GM19193 (cell line): ENCODE measurements at regions not wholly inside any gene's neighbourhood (a gene's known extent, or its start where the extent isn't known, plus 50 kb on each side); places are given as distances from the start of the nearest gene placed in this dataset.

Source experiments
- POLR2A ChIP-seq: IDR thresholded peaks from 4 replicates; pipeline ENCODE4 v1.6.1; 2011; ENCODE audit not compliant: insufficient read depth, insufficient read length; ENCODE audit errors: extremely low read depth

- no peak for TF ChIP-seq POLR2A
Measured at GRCh38 chr9:130774183-130774582, 60.9 kb upstream of the ABL1 start.

- TF ChIP-seq POLR2A = no peak
Measured at GRCh38 chr9:130775336-130775991, 59.6 kb upstream of the ABL1 start.

- TF ChIP-seq POLR2A = no peak
Measured at GRCh38 chr9:130779153-130779855, 55.8 kb upstream of the ABL1 start.

GRCh38 chr9:130780415-130780814 lies 54.6 kb upstream of the ABL1 start:
- no peak for TF ChIP-seq POLR2A

DNA sequence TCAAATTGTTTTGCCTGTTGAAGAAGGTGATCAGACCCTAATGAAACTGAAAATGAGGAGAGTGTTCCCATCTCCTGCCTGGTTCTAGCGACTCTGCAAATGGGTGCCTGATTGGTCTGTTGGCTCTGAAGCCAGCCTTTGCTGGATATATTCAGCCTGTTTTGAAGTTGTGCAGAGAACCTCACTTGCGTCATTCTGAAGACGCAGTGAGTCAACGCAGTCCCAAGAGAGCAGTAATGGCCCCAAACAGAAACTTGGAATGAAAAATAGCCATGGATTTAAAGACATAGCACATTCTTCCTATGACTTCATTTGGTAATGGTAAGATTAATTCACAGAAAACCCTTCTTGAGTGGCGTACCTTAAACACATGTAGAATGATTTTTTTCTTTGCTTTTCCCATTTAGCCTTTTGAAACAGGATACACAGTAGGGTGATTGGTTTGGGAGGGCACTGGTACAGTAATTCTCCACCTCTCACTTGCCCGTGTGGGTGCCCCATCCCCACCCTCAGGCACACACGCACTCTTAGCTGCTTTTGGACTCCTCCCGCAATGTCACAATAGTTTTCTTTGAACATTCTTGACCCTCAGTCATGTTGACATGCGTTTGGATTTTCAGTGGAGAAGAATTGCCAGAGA lies 54.1 kb upstream of the ABL1 start:
- TF ChIP-seq POLR2A = no peak

- no peak for TF ChIP-seq POLR2A
Measured at GRCh38 chr9:130781569-130781968, 53.5 kb upstream of the ABL1 start.

GRCh38 chr9:130782886-130783530 lies 52.0 kb upstream of the ABL1 start:
- no peak for TF ChIP-seq POLR2A

DNA sequence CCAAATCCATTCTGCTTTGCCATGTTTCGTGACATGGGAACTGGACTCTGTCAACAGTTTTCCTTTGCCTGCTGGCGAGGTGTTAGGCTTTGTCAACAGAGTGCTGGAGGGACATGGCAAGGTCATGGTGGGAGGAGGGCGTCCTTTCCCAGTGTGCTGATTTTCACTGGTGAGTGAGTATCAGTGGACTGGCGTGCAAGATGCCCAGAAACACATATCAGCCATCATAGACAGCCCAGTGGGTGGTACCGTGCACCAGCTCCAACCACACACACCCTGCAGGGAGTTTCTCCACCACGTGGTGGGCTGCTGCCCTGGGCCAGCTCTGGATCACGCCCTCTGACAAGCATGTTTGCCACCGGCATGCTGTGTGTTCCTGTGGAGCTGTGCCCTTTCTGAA lies 50.0 kb upstream of the ABL1 start:
- no peak for TF ChIP-seq POLR2A
